Esophagus squamous epithelium (tissue), 4 donors: ENCODE measurements at regions not wholly inside any gene's neighbourhood (a gene's known extent, or its start where the extent isn't known, plus 50 kb on each side); places are given as distances from the start of the nearest gene placed in this dataset.

ENCODE experiments used
- CTCF ChIP-seq, 6 experiments: fragments of 450-650 bp in 4 of 6; fragments of 200-600 bp in 2 of 6; sonication (generic) in 2 of 6; IDR thresholded peaks; one replicate each; pipeline ENCODE4 v1.5.1; 2016 to 2019; ENCODE audit warnings: antibody characterized with exemption in 6 of 6, mild to moderate bottlenecking in 4 of 6, moderate library complexity in 4 of 6
- POLR2A ChIP-seq, 4 donors: fragments of 450-650 bp; IDR thresholded peaks; one replicate each; pipeline ENCODE4 v1.6.1; 2017; ENCODE audit warnings: antibody characterized with exemption in 4 of 4, mild to moderate bottlenecking in 4 of 4, moderate library complexity in 3 of 4

- TF ChIP-seq CTCF (IDR thresholded peaks at IDR 0.05) = no peak
- no peak for TF ChIP-seq POLR2A (IDR thresholded peaks at IDR 0.05)
These were observed 93.0 kb upstream of the ZNF800 start for GRCh38 chr7:127485482-127485881.
